Osteoblast (primary cell): ENCODE measurements at regions not wholly inside any gene's neighbourhood (a gene's known extent, or its start where the extent isn't known, plus 50 kb on each side); places are given as distances from the start of the nearest gene placed in this dataset.

Experiments used
- DNase-seq: peaks from one replicate; pipeline ENCODE4 v3.0.0; 2011; ENCODE audit warnings: low spot score, mixed read lengths; ENCODE audit not compliant: insufficient read length; ENCODE audit errors: missing footprints
- H2AFZ ChIP-seq: 2 replicates; pipeline ENCODE4 v1.6.0; 2011; ENCODE audit warnings: mild to moderate bottlenecking, low read length
- H3K27ac ChIP-seq: 2 replicates; pipeline ENCODE4 v1.5.1; 2011; ENCODE audit warnings: mild to moderate bottlenecking, low read depth, low read length, moderate library complexity
- H3K27me3 ChIP-seq: 2 replicates; pipeline ENCODE4 v1.6.0; 2012; ENCODE audit warnings: mild to moderate bottlenecking, control low read depth, inconsistent platforms, low read length, moderate library complexity; ENCODE audit not compliant: insufficient read depth
- H3K36me3 ChIP-seq: 2 replicates; pipeline ENCODE4 v1.5.1; 2011; ENCODE audit warnings: mild to moderate bottlenecking, low read length, control low read depth, moderate library complexity; ENCODE audit not compliant: insufficient read depth
- H3K4me1 ChIP-seq: 2 replicates; pipeline ENCODE4 v1.5.1; 2011; ENCODE audit warnings: mild to moderate bottlenecking, low read length, control low read depth, moderate library complexity; ENCODE audit not compliant: insufficient read depth
- H3K4me2 ChIP-seq: 2 replicates; pipeline ENCODE4 v1.6.0; 2011; ENCODE audit warnings: mild to moderate bottlenecking, low read length; ENCODE audit not compliant: insufficient read depth
- H3K4me3 ChIP-seq: fragments of 200-600 bp; sonication (generic); 3 replicates; pipeline ENCODE4 v1.5.1; 2012; ENCODE audit warnings: mild to moderate bottlenecking, low read length, inconsistent platforms; ENCODE audit not compliant: insufficient read depth
- H3K79me2 ChIP-seq: 2 replicates; pipeline ENCODE4 v1.6.0; 2012; ENCODE audit warnings: mild to moderate bottlenecking, low read length, control low read depth, inconsistent platforms; ENCODE audit not compliant: insufficient read depth
- H3K9me3 ChIP-seq: 2 replicates; pipeline ENCODE4 v1.5.1; 2011; ENCODE audit warnings: low read depth, low read length, control low read depth
- H4K20me1 ChIP-seq: 2 replicates; pipeline ENCODE4 v1.6.0; 2012; ENCODE audit warnings: mild to moderate bottlenecking, low read length, control low read depth; ENCODE audit not compliant: insufficient read depth
- CTCF ChIP-seq: IDR thresholded peaks from 2 replicates; pipeline ENCODE4 v1.5.1; 2011; ENCODE audit warnings: mild to moderate bottlenecking, low read depth, low read length, moderate library complexity; ENCODE audit errors: extremely low read depth

GRCh38 chr21:26227130-26227529 lies 56.6 kb upstream of the APP start:
- H3K4me2 ChIP-seq: no peak overlapping the region

GRCh38 chr21:26226724-26227123 lies 56.2 kb upstream of the APP start:
- no peak overlapping the region for H2AFZ ChIP-seq
- no peaks in the 10 kb centered on the region for H3K9me3 ChIP-seq
- TF ChIP-seq CTCF: no peak
- no peak for DNase-seq
- H3K4me2 ChIP-seq: no peak overlapping the region
- no peak overlapping the region for H3K27ac ChIP-seq
- H4K20me1 ChIP-seq: no peaks in the 10 kb centered on the region
- no peak overlapping the region for H3K4me3 ChIP-seq
- no peaks in the 10 kb centered on the region for H3K27me3 ChIP-seq
- no peaks in the 10 kb centered on the region for H3K36me3 ChIP-seq
- H3K4me1 ChIP-seq: no peaks in the 10 kb centered on the region
- H3K79me2 ChIP-seq: no peaks in the 10 kb centered on the region

More at GRCh38 chr21:26227130-26227529, 56.6 kb upstream of the APP start:
- H3K4me1 ChIP-seq: no peaks in the 10 kb centered on the region
- no peak for DNase-seq
- no peak overlapping the region for H2AFZ ChIP-seq
- H3K4me3 ChIP-seq: no peak overlapping the region
- H3K27ac ChIP-seq: no peak overlapping the region
- no peaks in the 10 kb centered on the region for H3K79me2 ChIP-seq
- no peaks in the 10 kb centered on the region for H3K9me3 ChIP-seq
- no peaks in the 10 kb centered on the region for H3K36me3 ChIP-seq
- no peaks in the 10 kb centered on the region for H3K27me3 ChIP-seq
- no peak for TF ChIP-seq CTCF
- no peaks in the 10 kb centered on the region for H4K20me1 ChIP-seq

- Histone ChIP-seq H3K9me3 (no peaks in the 10 kb centered on the region), H3K79me2 (no peaks in the 10 kb centered on the region), H4K20me1 (no peaks in the 10 kb centered on the region), H3K4me2 (no peak overlapping the region), H3K4me1 (no peaks in the 10 kb centered on the region), H2AFZ (no peak overlapping the region), H3K36me3 (no peaks in the 10 kb centered on the region), H3K27ac (no peak overlapping the region), H3K4me3 (no peak overlapping the region), H3K27me3 (no peaks in the 10 kb centered on the region)
- no peak for TF ChIP-seq CTCF
- DNase-seq: no peak
Observed at GRCh38 chr21:26225046-26225445, 54.5 kb upstream of the APP start.

GRCh38 chr21:26224366-26224765 lies 53.8 kb upstream of the APP start:
- H3K4me3 ChIP-seq: no peak overlapping the region
- DNase-seq: no peak

More at GRCh38 chr21:26224366-26224765, 53.8 kb upstream of the APP start:
- H4K20me1 ChIP-seq: no peaks in the 10 kb centered on the region
- H3K4me2 ChIP-seq: no peak overlapping the region
- no peaks in the 10 kb centered on the region for H3K36me3 ChIP-seq
- H3K79me2 ChIP-seq: no peaks in the 10 kb centered on the region
- H3K27ac ChIP-seq: no peak overlapping the region
- no peak overlapping the region for H2AFZ ChIP-seq
- H3K27me3 ChIP-seq: no peaks in the 10 kb centered on the region
- H3K9me3 ChIP-seq: no peaks in the 10 kb centered on the region
- no peaks in the 10 kb centered on the region for H3K4me1 ChIP-seq
- no peak for TF ChIP-seq CTCF
